Esophagus squamous epithelium (tissue), 5 donors: ENCODE measurements at regions not wholly inside any gene's neighbourhood (a gene's known extent, or its start where the extent isn't known, plus 50 kb on each side); places are given as distances from the start of the nearest gene placed in this dataset.
"Not testable (repeated sequence)": the region's sequence is repeated elsewhere in the genome, so short reads cannot be mapped to it uniquely, and the experiment has no call there.

Source experiments
- DNase-seq: peaks from one replicate; lab custom pipeline; 2025; lab: John Stamatoyannopoulos, UW
- H3K27ac ChIP-seq, 4 donors: fragments of 200-600 bp; sonication (generic); one replicate each; pipeline ENCODE4 v1.5.1; 2016 to 2019; ENCODE audit warnings: mild to moderate bottlenecking in 1 of 4
- H3K27me3 ChIP-seq, 4 donors: fragments of 200-600 bp; sonication (generic); 1 replicate in 3 of 4; 2 replicates in 1 of 4; pipeline versions ENCODE4 v1.5.1 to v1.6.0; 2017 to 2021; ENCODE audit warnings: antibody characterized with exemption in 1 of 4
- H3K36me3 ChIP-seq, 3 donors: fragments of 200-600 bp; sonication (generic); one replicate each; pipeline ENCODE4 v1.5.1; 2016 to 2019
- H3K4me1 ChIP-seq, 3 donors: fragments of 200-600 bp; sonication (generic); one replicate each; pipeline ENCODE4 v1.5.1; 2017 to 2019
- H3K4me3 ChIP-seq, 4 donors: fragments of 200-600 bp; sonication (generic); 1 replicate in 3 of 4; 2 replicates in 1 of 4; pipeline ENCODE4 v1.5.1; 2016 to 2019; ENCODE audit warnings: mild to moderate bottlenecking in 2 of 4, moderate library complexity in 1 of 4
- H3K9me3 ChIP-seq, 3 donors: fragments of 200-600 bp; sonication (generic); one replicate each; pipeline ENCODE4 v1.5.1; 2016 to 2019
- WGBS, 2 donors: methylation state at CpG; one replicate each; pipeline ENCODE4 v1.1.5; 2018; 5-methylcytosine and 5-hydroxymethylcytosine counted together
- intact Hi-C: fragments of 100-400 bp; cut with DNase I; formaldehyde crosslinking; loops from one replicate; pipeline ENCODE4 v1.15.0; 2022
- donor health status: DM: yes; HTN: yes; CAD: no.

GRCh38 chr5:34190466-34190865, 147.5 kb upstream of the C1QTNF3 start:
- H3K4me1 ChIP-seq, H3K27ac ChIP-seq, H3K4me3 ChIP-seq, H3K9me3 ChIP-seq, DNase-seq, intact Hi-C loops, H3K27me3 ChIP-seq: not testable (repeated sequence)
- peaks cover 0 to 47% (median 0%) of the 10 kb centered on the region in 3 donors for H3K36me3 ChIP-seq
- 91 to 94% methylated on average over 14 to 15 of the region's 16 CpGs for WGBS, 2 donors

- H3K27ac ChIP-seq, H3K27me3 ChIP-seq, H3K4me3 ChIP-seq, intact Hi-C loops, DNase-seq, H3K9me3 ChIP-seq, H3K4me1 ChIP-seq: not testable (repeated sequence)
- H3K36me3 ChIP-seq = peaks cover 0 to 47% (median 0%) of the 10 kb centered on the region in 3 donors
- WGBS, 2 donors = 91 to 94% methylated on average over 17 of the region's 17 CpGs
Observed at GRCh38 chr5:34191279-34191744, 148.3 kb upstream of the C1QTNF3 start.

GRCh38 chr5:34192064-34192922, 149.3 kb upstream of the C1QTNF3 start:
- H3K36me3 ChIP-seq = peaks cover 0 to 49% (median 0%) of the 10 kb centered on the region in 3 donors
- H3K4me3 ChIP-seq, H3K27ac ChIP-seq, H3K27me3 ChIP-seq, DNase-seq, H3K9me3 ChIP-seq, intact Hi-C loops, H3K4me1 ChIP-seq: not testable (repeated sequence)
- WGBS, 2 donors = 89 to 91% methylated on average over 24 to 26 of the region's 26 CpGs

GRCh38 chr5:34192923-34193262, 149.9 kb upstream of the C1QTNF3 start:
- H3K27ac ChIP-seq, intact Hi-C loops, H3K4me1 ChIP-seq, H3K4me3 ChIP-seq, H3K9me3 ChIP-seq, DNase-seq, H3K27me3 ChIP-seq: not testable (repeated sequence)
- 93 to 95% methylated on average over 10 to 12 of the region's 13 CpGs for WGBS, 2 donors
- H3K36me3 ChIP-seq = peaks cover 0 to 49% (median 0%) of the 10 kb centered on the region in 3 donors

- not testable (repeated sequence) for DNase-seq
Observed at GRCh38 chr5:34193297-34193696, 150.3 kb upstream of the C1QTNF3 start.

GRCh38 chr5:34193804-34194203, 150.8 kb upstream of the C1QTNF3 start:
- H3K4me3 ChIP-seq, H3K4me1 ChIP-seq, H3K9me3 ChIP-seq, DNase-seq, intact Hi-C loops, H3K27ac ChIP-seq, H3K27me3 ChIP-seq: not testable (repeated sequence)
- H3K36me3 ChIP-seq = peaks cover 0 to 49% (median 0%) of the 10 kb centered on the region in 3 donors
- WGBS, 2 donors = 66% methylated on average over 3 of the region's 3 CpGs

More at GRCh38 chr5:34193297-34193696, 150.3 kb upstream of the C1QTNF3 start:
- H3K4me1 ChIP-seq, H3K27me3 ChIP-seq, intact Hi-C loops, H3K4me3 ChIP-seq, H3K27ac ChIP-seq, H3K9me3 ChIP-seq: not testable (repeated sequence)
- peaks cover 0 to 49% (median 0%) of the 10 kb centered on the region in 3 donors for H3K36me3 ChIP-seq
- WGBS, 2 donors = 93 to 95% methylated on average over 7 of the region's 7 CpGs

GRCh38 chr5:34196091-34196490, 153.1 kb upstream of the C1QTNF3 start:
- intact Hi-C loops, DNase-seq: not testable (repeated sequence)
- WGBS, 2 donors = 98% methylated on average over 7 of the region's 7 CpGs

GRCh38 chr5:34205347-34205746, 162.3 kb upstream of the C1QTNF3 start:
- H3K27me3 ChIP-seq, DNase-seq, H3K4me3 ChIP-seq, H3K27ac ChIP-seq, H3K9me3 ChIP-seq, H3K36me3 ChIP-seq, H3K4me1 ChIP-seq, intact Hi-C loops: not testable (repeated sequence)
- WGBS, 2 donors = 82 to 100% methylated on average over 1 of the region's 1 CpG

More at GRCh38 chr5:34196091-34196490, 153.1 kb upstream of the C1QTNF3 start:
- H3K9me3 ChIP-seq, H3K4me3 ChIP-seq, H3K4me1 ChIP-seq, H3K27me3 ChIP-seq, H3K27ac ChIP-seq: not testable (repeated sequence)
- peaks cover 0 to 33% (median 0%) of the 10 kb centered on the region in 3 donors for H3K36me3 ChIP-seq

GRCh38 chr5:34217386-34217785, 174.4 kb upstream of the C1QTNF3 start:
- H3K4me3 ChIP-seq, DNase-seq, H3K27me3 ChIP-seq, H3K4me1 ChIP-seq, H3K9me3 ChIP-seq, intact Hi-C loops, H3K27ac ChIP-seq: not testable (repeated sequence)
- 64 to 71% methylated on average over 1 of the region's 1 CpG for WGBS, 2 donors
- peaks cover 0 to 15% (median 0%) of the 10 kb centered on the region in 3 donors for H3K36me3 ChIP-seq

GRCh38 chr5:34221329-34222073, 178.5 kb upstream of the C1QTNF3 start:
- H3K27ac ChIP-seq, DNase-seq, H3K4me1 ChIP-seq, H3K27me3 ChIP-seq, intact Hi-C loops, H3K4me3 ChIP-seq, H3K9me3 ChIP-seq: not testable (repeated sequence)
- WGBS, 2 donors = 45 to 63% methylated on average over 3 of the region's 3 CpGs
- peaks cover 0 to 10% (median 0%) of the 10 kb centered on the region in 3 donors for H3K36me3 ChIP-seq

GRCh38 chr5:34223158-34223557, 180.1 kb upstream of the C1QTNF3 start:
- DNase-seq, H3K4me1 ChIP-seq, H3K9me3 ChIP-seq, H3K27ac ChIP-seq, H3K36me3 ChIP-seq, intact Hi-C loops, H3K4me3 ChIP-seq, H3K27me3 ChIP-seq: not testable (repeated sequence)
- WGBS, 2 donors = 100% methylated on average over 1 of the region's 3 CpGs; no CpG with 5 or more reads in 1 of the 2 donors

GRCh38 chr5:34230402-34230801, 187.4 kb upstream of the C1QTNF3 start:
- H3K27ac ChIP-seq, H3K4me1 ChIP-seq, H3K36me3 ChIP-seq, H3K27me3 ChIP-seq, H3K4me3 ChIP-seq, intact Hi-C loops, DNase-seq, H3K9me3 ChIP-seq: not testable (repeated sequence)
- 96 to 100% methylated on average over 1 of the region's 1 CpG for WGBS, 2 donors
